H1 (cell line): ENCODE measurements at regions not wholly inside any gene's neighbourhood (a gene's known extent, or its start where the extent isn't known, plus 50 kb on each side); places are given as distances from the start of the nearest gene placed in this dataset.

Experiments
- CHD1 ChIP-seq: IDR thresholded peaks from 2 replicates; pipeline ENCODE4 v1.6.1; 2012; ENCODE audit warnings: low read depth, low read length, improper control_type of control experiment
- E2F6 ChIP-seq: IDR thresholded peaks from 2 replicates; pipeline ENCODE4 v1.6.1; 2012; ENCODE audit warnings: inconsistent platforms
- FOSL1 ChIP-seq: IDR thresholded peaks from 2 replicates; pipeline ENCODE4 v1.6.1; 2011; ENCODE audit warnings: mild to moderate bottlenecking, low read depth, low read length, moderate library complexity; ENCODE audit not compliant: insufficient read depth
- NRF1 ChIP-seq: IDR thresholded peaks from 2 replicates; pipeline ENCODE4 v1.6.1; 2011; ENCODE audit warnings: mild to moderate bottlenecking, low read depth, low read length, improper control_type of control experiment
- SP2 ChIP-seq: IDR thresholded peaks from 2 replicates; pipeline ENCODE4 v1.6.1; 2012; ENCODE audit warnings: mild to moderate bottlenecking, low read length, inconsistent platforms
- YY1 ChIP-seq: IDR thresholded peaks from 2 replicates; pipeline ENCODE4 v1.6.1; 2011; ENCODE audit warnings: low read depth, mild to moderate bottlenecking, low read length

DNA sequence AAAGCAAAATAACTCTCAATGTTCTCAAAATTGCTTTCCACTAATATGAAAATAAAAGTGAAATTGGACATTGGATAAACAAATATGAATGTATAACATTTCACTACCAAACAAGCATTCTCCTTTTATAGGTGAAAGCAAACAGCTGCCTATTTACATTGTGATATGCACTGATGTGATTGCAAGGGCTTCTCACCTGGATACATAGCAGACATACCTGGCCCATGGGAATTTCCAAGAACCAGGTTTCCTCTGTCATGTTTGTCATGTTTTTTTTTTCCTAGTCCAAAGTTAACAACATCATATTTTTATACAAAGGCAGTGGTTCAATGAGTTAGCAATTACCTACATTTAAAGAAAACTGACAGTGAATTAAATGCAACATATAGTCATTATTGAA is 228.5 kb downstream of the ANKRD50 start (continued):
- TF ChIP-seq E2F6 (no peak), SP2 (no peak), FOSL1 (no peak), CHD1 (no peak), YY1 (no peak), NRF1 (no peak)
